HepG2 (cell line): ENCODE measurements at regions not wholly inside any gene's neighbourhood (a gene's known extent, or its start where the extent isn't known, plus 50 kb on each side); places are given as distances from the start of the nearest gene placed in this dataset.
A peak's percentile ranks its signal among the peaks of the same experiment; 100 is the strongest.

Experiments
- ATF7 ChIP-seq, 2 experiments: fragments of 450-650 bp in 1 of 2; sonication (generic) in 1 of 2; formaldehyde crosslinking in 1 of 2; IDR thresholded peaks; 2 replicates each; pipeline versions ENCODE4 v1.4.0 to v1.6.1; 2016 to 2020; ENCODE audit warnings: antibody characterized with exemption in 1 of 2, mild to moderate bottlenecking in 1 of 2, missing genetic modification reagents in 1 of 2
- CREB1 ChIP-seq, 2 experiments: fragments of 450-650 bp in 1 of 2; IDR thresholded peaks; 2 replicates each; pipeline ENCODE4 v1.6.1; 2016 to 2017; ENCODE audit warnings: control low read depth in 1 of 2, mild to moderate bottlenecking in 1 of 2, missing compliant biosample characterization in 1 of 2, missing genetic modification characterization in 1 of 2
- HOXA3 ChIP-seq: sonication (generic); formaldehyde crosslinking; IDR thresholded peaks from 2 replicates; pipeline ENCODE4 v1.5.0; 2020; ENCODE audit warnings: missing genetic modification reagents
- MEIS1 ChIP-seq: sonication (generic); formaldehyde crosslinking; IDR thresholded peaks from 2 replicates; pipeline ENCODE4 v1.9.0; 2021; ENCODE audit warnings: mild to moderate bottlenecking, missing genetic modification reagents, moderate library complexity, borderline replicate concordance
- MIXL1 ChIP-seq: IDR thresholded peaks from 2 replicates; pipeline ENCODE4 v1.6.1; 2016
- PAF1 ChIP-seq: IDR thresholded peaks from 2 replicates; pipeline ENCODE4 v1.6.1; 2016; ENCODE audit warnings: missing genetic modification reagents, missing compliant biosample characterization
- PHB2 ChIP-seq: fragments of 450-650 bp; IDR thresholded peaks from 2 replicates; pipeline ENCODE4 v1.6.1; 2018; ENCODE audit not compliant: partially characterized antibody
- PRDM10 ChIP-seq: sonication (generic); formaldehyde crosslinking; IDR thresholded peaks from 2 replicates; pipeline ENCODE4 v1.4.0; 2020; ENCODE audit warnings: low read depth, missing genetic modification reagents
- RCOR2 ChIP-seq: IDR thresholded peaks from 2 replicates; pipeline ENCODE4 v1.6.1; 2016; ENCODE audit warnings: missing biosample characterization, missing genetic modification reagents
- ZNF609 ChIP-seq: sonication (generic); formaldehyde crosslinking; IDR thresholded peaks from 2 replicates; pipeline ENCODE4 v1.4.0; 2020; ENCODE audit warnings: mild to moderate bottlenecking, missing genetic modification reagents, borderline replicate concordance
- TF ChIP-seq, protein P1 (sequence below): fragments of 450-650 bp; IDR thresholded peaks from 2 replicates; pipeline ENCODE4 v1.6.1; 2017
- TF ChIP-seq, protein P2 (sequence below): sonication (generic); formaldehyde crosslinking; conservative IDR thresholded peaks from 2 replicates; pipeline ENCODE4 v1.8.0; 2022; ENCODE audit warnings: mild to moderate bottlenecking, moderate library complexity, missing genetic modification reagents
- TF ChIP-seq, protein P3 (sequence below): sonication (generic); formaldehyde crosslinking; IDR thresholded peaks from 2 replicates; pipeline ENCODE4 v1.4.0; 2020; ENCODE audit warnings: mild to moderate bottlenecking, missing genetic modification reagents, borderline replicate concordance
- TF ChIP-seq, protein P4 (sequence below): sonication (generic); formaldehyde crosslinking; IDR thresholded peaks from 2 replicates; pipeline ENCODE4 v1.8.1; 2023; ENCODE audit warnings: missing genetic modification reagents, inconsistent platforms, borderline replicate concordance

GRCh38 chr20:39103305-39103704 is 141.2 kb downstream of the DHX35 start (continued):
- TF ChIP-seq ZNF609 (CRISPR knock-in tag) = no peak
- TF ChIP-seq, protein P1, sequence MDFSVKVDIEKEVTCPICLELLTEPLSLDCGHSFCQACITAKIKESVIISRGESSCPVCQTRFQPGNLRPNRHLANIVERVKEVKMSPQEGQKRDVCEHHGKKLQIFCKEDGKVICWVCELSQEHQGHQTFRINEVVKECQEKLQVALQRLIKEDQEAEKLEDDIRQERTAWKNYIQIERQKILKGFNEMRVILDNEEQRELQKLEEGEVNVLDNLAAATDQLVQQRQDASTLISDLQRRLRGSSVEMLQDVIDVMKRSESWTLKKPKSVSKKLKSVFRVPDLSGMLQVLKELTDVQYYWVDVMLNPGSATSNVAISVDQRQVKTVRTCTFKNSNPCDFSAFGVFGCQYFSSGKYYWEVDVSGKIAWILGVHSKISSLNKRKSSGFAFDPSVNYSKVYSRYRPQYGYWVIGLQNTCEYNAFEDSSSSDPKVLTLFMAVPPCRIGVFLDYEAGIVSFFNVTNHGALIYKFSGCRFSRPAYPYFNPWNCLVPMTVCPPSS = peak; percentile 83; the same call in 1 of the 2 replicates
- peak; percentile 13; the same call in 1 of the 2 replicates for TF ChIP-seq ATF7 (IDR thresholded peaks at IDR 0.05)
- TF ChIP-seq ATF7 (CRISPR knock-in tag; IDR thresholded peaks at IDR 0.05) = no peak
- TF ChIP-seq MIXL1 (CRISPR knock-in tag) = no peak
- no peak for TF ChIP-seq RCOR2
- no peak for TF ChIP-seq PAF1 (CRISPR knock-in tag)
- TF ChIP-seq, protein P2, sequence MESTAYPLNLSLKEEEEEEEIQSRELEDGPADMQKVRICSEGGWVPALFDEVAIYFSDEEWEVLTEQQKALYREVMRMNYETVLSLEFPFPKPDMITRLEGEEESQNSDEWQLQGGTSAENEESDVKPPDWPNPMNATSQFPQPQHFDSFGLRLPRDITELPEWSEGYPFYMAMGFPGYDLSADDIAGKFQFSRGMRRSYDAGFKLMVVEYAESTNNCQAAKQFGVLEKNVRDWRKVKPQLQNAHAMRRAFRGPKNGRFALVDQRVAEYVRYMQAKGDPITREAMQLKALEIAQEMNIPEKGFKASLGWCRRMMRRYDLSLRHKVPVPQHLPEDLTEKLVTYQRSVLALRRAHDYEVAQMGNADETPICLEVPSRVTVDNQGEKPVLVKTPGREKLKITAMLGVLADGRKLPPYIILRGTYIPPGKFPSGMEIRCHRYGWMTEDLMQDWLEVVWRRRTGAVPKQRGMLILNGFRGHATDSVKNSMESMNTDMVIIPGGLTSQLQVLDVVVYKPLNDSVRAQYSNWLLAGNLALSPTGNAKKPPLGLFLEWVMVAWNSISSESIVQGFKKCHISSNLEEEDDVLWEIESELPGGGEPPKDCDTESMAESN (CRISPR knock-in tag) = no peak
- TF ChIP-seq PRDM10 (CRISPR knock-in tag) = no peak
- TF ChIP-seq PHB2 = peak; percentile 86
- no peak for TF ChIP-seq MEIS1 (CRISPR knock-in tag)
- TF ChIP-seq, protein P3, sequence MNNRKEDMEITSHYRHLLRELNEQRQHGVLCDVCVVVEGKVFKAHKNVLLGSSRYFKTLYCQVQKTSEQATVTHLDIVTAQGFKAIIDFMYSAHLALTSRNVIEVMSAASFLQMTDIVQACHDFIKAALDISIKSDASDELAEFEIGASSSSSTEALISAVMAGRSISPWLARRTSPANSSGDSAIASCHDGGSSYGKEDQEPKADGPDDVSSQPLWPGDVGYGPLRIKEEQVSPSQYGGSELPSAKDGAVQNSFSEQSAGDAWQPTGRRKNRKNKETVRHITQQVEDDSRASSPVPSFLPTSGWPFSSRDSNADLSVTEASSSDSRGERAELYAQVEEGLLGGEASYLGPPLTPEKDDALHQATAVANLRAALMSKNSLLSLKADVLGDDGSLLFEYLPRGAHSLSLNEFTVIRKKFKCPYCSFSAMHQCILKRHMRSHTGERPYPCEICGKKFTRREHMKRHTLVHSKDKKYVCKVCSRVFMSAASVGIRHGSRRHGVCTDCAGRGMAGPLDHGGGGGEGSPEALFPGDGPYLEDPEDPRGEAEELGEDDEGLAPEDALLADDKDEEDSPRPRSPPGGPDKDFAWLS (CRISPR knock-in tag) = no peak
- TF ChIP-seq CREB1 (IDR thresholded peaks at IDR 0.05) = peak; percentile 94
- TF ChIP-seq CREB1 (CRISPR knock-in tag; IDR thresholded peaks at IDR 0.05) = no peak
- TF ChIP-seq, protein P4, sequence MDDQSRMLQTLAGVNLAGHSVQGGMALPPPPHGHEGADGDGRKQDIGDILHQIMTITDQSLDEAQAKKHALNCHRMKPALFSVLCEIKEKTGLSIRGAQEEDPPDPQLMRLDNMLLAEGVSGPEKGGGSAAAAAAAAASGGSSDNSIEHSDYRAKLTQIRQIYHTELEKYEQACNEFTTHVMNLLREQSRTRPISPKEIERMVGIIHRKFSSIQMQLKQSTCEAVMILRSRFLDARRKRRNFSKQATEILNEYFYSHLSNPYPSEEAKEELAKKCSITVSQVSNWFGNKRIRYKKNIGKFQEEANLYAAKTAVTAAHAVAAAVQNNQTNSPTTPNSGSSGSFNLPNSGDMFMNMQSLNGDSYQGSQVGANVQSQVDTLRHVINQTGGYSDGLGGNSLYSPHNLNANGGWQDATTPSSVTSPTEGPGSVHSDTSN (CRISPR knock-in tag) = no peak
- TF ChIP-seq HOXA3 (CRISPR knock-in tag) = no peak
- TF ChIP-seq, all 625 proteins: peak for 7
